ENCODE measurements at regions not wholly inside any gene's neighbourhood (a gene's known extent, or its start where the extent isn't known, plus 50 kb on each side); places are given as distances from the start of the nearest gene placed in this dataset.

GRCh38 chr1:87212431-87213134, 116.1 kb upstream of the LMO4 start:
- in situ Hi-C loops (cut with HindIII; ENCODE audit: low pct_ligation_motif_present, low pct_unique_long_range_greater_than_20kb, low sequenced_read_pairs) = no loop called here
- no peak for DNase-seq

- in situ Hi-C loops (cut with HindIII; ENCODE audit: low pct_ligation_motif_present, low pct_unique_long_range_greater_than_20kb, low sequenced_read_pairs) = no loop called here
- no peak for DNase-seq
These were observed 115.6 kb upstream of the LMO4 start for GRCh38 chr1:87213135-87213515.

- DNase-seq = no peak
- in situ Hi-C loops (cut with HindIII; ENCODE audit: low pct_ligation_motif_present, low pct_unique_long_range_greater_than_20kb, low sequenced_read_pairs) = no loop called here
These were observed 113.1 kb upstream of the LMO4 start for GRCh38 chr1:87215592-87215991.

- no peak for DNase-seq
- in situ Hi-C loops (cut with HindIII; ENCODE audit: low pct_ligation_motif_present, low pct_unique_long_range_greater_than_20kb, low sequenced_read_pairs) = no loop called here
These were observed 110.1 kb upstream of the LMO4 start for GRCh38 chr1:87218618-87219017.

GRCh38 chr1:87219141-87219540, 109.5 kb upstream of the LMO4 start:
- DNase-seq = no peak
- in situ Hi-C loops (cut with HindIII; ENCODE audit: low pct_ligation_motif_present, low pct_unique_long_range_greater_than_20kb, low sequenced_read_pairs) = no loop called here

- no peak for DNase-seq
- in situ Hi-C loops (cut with HindIII; ENCODE audit: low pct_ligation_motif_present, low pct_unique_long_range_greater_than_20kb, low sequenced_read_pairs) = no loop called here
These were observed 109.1 kb upstream of the LMO4 start for GRCh38 chr1:87219626-87220025.

GRCh38 chr1:87220993-87221392, 107.7 kb upstream of the LMO4 start:
- in situ Hi-C loops (cut with HindIII; ENCODE audit: low pct_ligation_motif_present, low pct_unique_long_range_greater_than_20kb, low sequenced_read_pairs) = no loop called here
- DNase-seq = no peak

GRCh38 chr1:87224201-87224600, 104.5 kb upstream of the LMO4 start:
- in situ Hi-C loops (cut with HindIII; ENCODE audit: low pct_ligation_motif_present, low pct_unique_long_range_greater_than_20kb, low sequenced_read_pairs) = no loop called here
- peak; percentile 75 for DNase-seq

- in situ Hi-C loops (cut with HindIII; ENCODE audit: low pct_ligation_motif_present, low pct_unique_long_range_greater_than_20kb, low sequenced_read_pairs) = no loop called here
- DNase-seq = no peak
These were observed 103.5 kb upstream of the LMO4 start for GRCh38 chr1:87225171-87225570.

GRCh38 chr1:87226341-87226760, 102.3 kb upstream of the LMO4 start:
- peak; percentile 98 for DNase-seq

GRCh38 chr1:87227651-87228050, 101.0 kb upstream of the LMO4 start:
- in situ Hi-C loops (cut with HindIII; ENCODE audit: low pct_ligation_motif_present, low pct_unique_long_range_greater_than_20kb, low sequenced_read_pairs) = no loop called here
- no peak for DNase-seq

More at GRCh38 chr1:87226341-87226760, 102.3 kb upstream of the LMO4 start:
- in situ Hi-C loops (cut with HindIII; ENCODE audit: low pct_ligation_motif_present, low pct_unique_long_range_greater_than_20kb, low sequenced_read_pairs) = no loop called here

GRCh38 chr1:87230501-87230900, 98.2 kb upstream of the LMO4 start:
- in situ Hi-C loops (cut with HindIII; ENCODE audit: low pct_ligation_motif_present, low pct_unique_long_range_greater_than_20kb, low sequenced_read_pairs) = no loop called here
- no peak for DNase-seq

GRCh38 chr1:87231703-87232367, 96.8 kb upstream of the LMO4 start:
- in situ Hi-C loops (cut with HindIII; ENCODE audit: low pct_ligation_motif_present, low pct_unique_long_range_greater_than_20kb, low sequenced_read_pairs) = no loop called here
- no peak for DNase-seq

GRCh38 chr1:87236585-87236984, 92.1 kb upstream of the LMO4 start:
- in situ Hi-C loops (cut with HindIII; ENCODE audit: low pct_ligation_motif_present, low pct_unique_long_range_greater_than_20kb, low sequenced_read_pairs) = no loop called here
- DNase-seq = no peak

GRCh38 chr1:87239997-87240605, 88.6 kb upstream of the LMO4 start:
- DNase-seq = no peak
- in situ Hi-C loops (cut with HindIII; ENCODE audit: low pct_ligation_motif_present, low pct_unique_long_range_greater_than_20kb, low sequenced_read_pairs) = no loop called here

- in situ Hi-C loops (cut with HindIII; ENCODE audit: low pct_ligation_motif_present, low pct_unique_long_range_greater_than_20kb, low sequenced_read_pairs) = no loop called here
- no peak for DNase-seq
These were observed 87.9 kb upstream of the LMO4 start for GRCh38 chr1:87240661-87241285.

GRCh38 chr1:87242445-87243185, 86.1 kb upstream of the LMO4 start:
- in situ Hi-C loops (cut with HindIII; ENCODE audit: low pct_ligation_motif_present, low pct_unique_long_range_greater_than_20kb, low sequenced_read_pairs) = no loop called here
- DNase-seq = no peak

GRCh38 chr1:87243573-87243972, 85.1 kb upstream of the LMO4 start:
- in situ Hi-C loops (cut with HindIII; ENCODE audit: low pct_ligation_motif_present, low pct_unique_long_range_greater_than_20kb, low sequenced_read_pairs) = no loop called here
- DNase-seq = no peak

GRCh38 chr1:87246436-87246835, 82.2 kb upstream of the LMO4 start:
- in situ Hi-C loops (cut with HindIII; ENCODE audit: low pct_ligation_motif_present, low pct_unique_long_range_greater_than_20kb, low sequenced_read_pairs) = no loop called here
- DNase-seq = no peak
